Ectodermal cell (in vitro differentiated cells): ENCODE measurements at regions not wholly inside any gene's neighbourhood (a gene's known extent, or its start where the extent isn't known, plus 50 kb on each side); places are given as distances from the start of the nearest gene placed in this dataset.
"Not testable (repeated sequence)": the region's sequence is repeated elsewhere in the genome, so short reads cannot be mapped to it uniquely, and the experiment has no call there.

Source experiments
- H3K27ac ChIP-seq: 2 replicates; pipeline ENCODE4 v1.7.0; 2013; ENCODE audit warnings: mild to moderate bottlenecking, low read depth, low read length; ENCODE audit not compliant: insufficient read depth, poor library complexity, severe bottlenecking
- H3K27me3 ChIP-seq: 2 replicates; pipeline ENCODE4 v1.7.0; 2013; ENCODE audit warnings: mild to moderate bottlenecking, low read length; ENCODE audit not compliant: insufficient read depth, control insufficient read depth, poor library complexity, severe bottlenecking
- H3K36me3 ChIP-seq: one replicate; pipeline ENCODE4 v1.7.0; 2013; ENCODE audit warnings: low read length; ENCODE audit not compliant: control insufficient read depth, insufficient read depth
- H3K4me1 ChIP-seq: one replicate; pipeline ENCODE4 v1.7.0; 2013; ENCODE audit warnings: low read length; ENCODE audit not compliant: control insufficient read depth, insufficient read depth
- H3K4me3 ChIP-seq: 2 replicates; pipeline ENCODE4 v1.7.0; 2013; ENCODE audit warnings: low read depth, low read length, control low read depth; ENCODE audit not compliant: insufficient read depth
- H3K9me3 ChIP-seq: 2 replicates; pipeline ENCODE4 v1.7.0; 2013; ENCODE audit warnings: mild to moderate bottlenecking, low read length, moderate library complexity; ENCODE audit not compliant: control insufficient read depth
- WGBS, 2 experiments: methylation state at CpG; one replicate each; pipeline ENCODE4 v1.1.7; 2013; ENCODE audit warnings: missing lambda C conversion rate in 2 of 2; 5-methylcytosine and 5-hydroxymethylcytosine counted together

- not testable (repeated sequence) for H3K4me1 ChIP-seq, H3K27ac ChIP-seq, H3K27me3 ChIP-seq, H3K36me3 ChIP-seq, H3K4me3 ChIP-seq
- H3K9me3 ChIP-seq: peaks cover 18% of the 10 kb centered on the region
- WGBS, 2 experiments: 57 to 59% methylated on average over 3 of the region's 3 CpGs
These were observed 232.2 kb downstream of the GOLGA6L6 start for GRCh38 chr15:20309395-20309794.

- H3K36me3 ChIP-seq, H3K27ac ChIP-seq, H3K27me3 ChIP-seq, H3K4me1 ChIP-seq, H3K4me3 ChIP-seq: not testable (repeated sequence)
- H3K9me3 ChIP-seq: peaks cover 21% of the 10 kb centered on the region
- 89 to 90% methylated on average over 4 of the region's 4 CpGs for WGBS, 2 experiments
These were observed 233.4 kb downstream of the GOLGA6L6 start for GRCh38 chr15:20308027-20308690.

DNA sequence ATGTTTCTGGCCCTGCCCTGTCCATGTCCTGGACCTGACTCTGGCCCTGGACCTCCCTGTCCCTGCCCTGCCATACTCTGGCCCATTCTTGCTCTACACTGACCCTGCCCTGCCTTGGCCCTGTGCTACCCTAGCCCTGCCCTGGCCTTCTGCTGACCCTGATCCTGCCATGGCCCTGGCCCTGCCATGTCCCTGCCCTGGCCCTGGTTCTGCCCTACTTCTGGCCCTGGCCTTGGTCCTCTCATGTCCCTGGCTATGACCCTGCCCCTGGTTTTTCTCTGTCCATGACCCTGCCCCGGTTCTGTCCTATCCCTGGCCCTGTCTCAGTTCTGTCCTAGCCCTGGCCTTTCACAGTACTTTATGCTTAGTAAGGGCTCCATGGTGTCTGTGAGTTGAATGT lies 234.5 kb downstream of the GOLGA6L6 start:
- not testable (repeated sequence) for H3K36me3 ChIP-seq, H3K27ac ChIP-seq, H3K27me3 ChIP-seq, H3K4me3 ChIP-seq, H3K4me1 ChIP-seq
- 13 to 35% methylated on average over 1 of the region's 1 CpG for WGBS, 2 experiments
- H3K9me3 ChIP-seq: peaks cover 21% of the 10 kb centered on the region

GRCh38 chr15:20306497-20307106 lies 235.0 kb downstream of the GOLGA6L6 start:
- H3K4me1 ChIP-seq, H3K27ac ChIP-seq, H3K4me3 ChIP-seq, H3K36me3 ChIP-seq, H3K27me3 ChIP-seq: not testable (repeated sequence)
- peaks cover 23% of the 10 kb centered on the region for H3K9me3 ChIP-seq
- 46 to 49% methylated on average over 3 of the region's 3 CpGs for WGBS, 2 experiments

- H3K36me3 ChIP-seq, H3K4me3 ChIP-seq, H3K27ac ChIP-seq, H3K4me1 ChIP-seq, H3K27me3 ChIP-seq: not testable (repeated sequence)
- peaks cover 26% of the 10 kb centered on the region for H3K9me3 ChIP-seq
- whole genome bisulfite sequencing, 2 experiments: 76 to 80% methylated on average over 7 of the region's 7 CpGs
These were observed 235.7 kb downstream of the GOLGA6L6 start for GRCh38 chr15:20305912-20306311.

GRCh38 chr15:20305015-20305465 lies 236.6 kb downstream of the GOLGA6L6 start:
- not testable (repeated sequence) for H3K27ac ChIP-seq, H3K4me3 ChIP-seq, H3K4me1 ChIP-seq, H3K36me3 ChIP-seq, H3K27me3 ChIP-seq
- peaks cover 28% of the 10 kb centered on the region for H3K9me3 ChIP-seq
- WGBS, 2 experiments: 66 to 76% methylated on average over 6 of the region's 6 CpGs

GRCh38 chr15:20304282-20305014 lies 237.2 kb downstream of the GOLGA6L6 start:
- H3K36me3 ChIP-seq, H3K4me3 ChIP-seq, H3K4me1 ChIP-seq, H3K27me3 ChIP-seq, H3K27ac ChIP-seq: not testable (repeated sequence)
- WGBS, 2 experiments: 67 to 73% methylated on average over 10 of the region's 10 CpGs
- peaks cover 27% of the 10 kb centered on the region for H3K9me3 ChIP-seq

GRCh38 chr15:20303248-20304171 lies 238.1 kb downstream of the GOLGA6L6 start:
- 64 to 68% methylated on average over 4 of the region's 4 CpGs for WGBS, 2 experiments
- H3K27me3 ChIP-seq, H3K36me3 ChIP-seq, H3K4me3 ChIP-seq, H3K27ac ChIP-seq, H3K4me1 ChIP-seq: not testable (repeated sequence)
- peaks cover 21% of the 10 kb centered on the region for H3K9me3 ChIP-seq

DNA sequence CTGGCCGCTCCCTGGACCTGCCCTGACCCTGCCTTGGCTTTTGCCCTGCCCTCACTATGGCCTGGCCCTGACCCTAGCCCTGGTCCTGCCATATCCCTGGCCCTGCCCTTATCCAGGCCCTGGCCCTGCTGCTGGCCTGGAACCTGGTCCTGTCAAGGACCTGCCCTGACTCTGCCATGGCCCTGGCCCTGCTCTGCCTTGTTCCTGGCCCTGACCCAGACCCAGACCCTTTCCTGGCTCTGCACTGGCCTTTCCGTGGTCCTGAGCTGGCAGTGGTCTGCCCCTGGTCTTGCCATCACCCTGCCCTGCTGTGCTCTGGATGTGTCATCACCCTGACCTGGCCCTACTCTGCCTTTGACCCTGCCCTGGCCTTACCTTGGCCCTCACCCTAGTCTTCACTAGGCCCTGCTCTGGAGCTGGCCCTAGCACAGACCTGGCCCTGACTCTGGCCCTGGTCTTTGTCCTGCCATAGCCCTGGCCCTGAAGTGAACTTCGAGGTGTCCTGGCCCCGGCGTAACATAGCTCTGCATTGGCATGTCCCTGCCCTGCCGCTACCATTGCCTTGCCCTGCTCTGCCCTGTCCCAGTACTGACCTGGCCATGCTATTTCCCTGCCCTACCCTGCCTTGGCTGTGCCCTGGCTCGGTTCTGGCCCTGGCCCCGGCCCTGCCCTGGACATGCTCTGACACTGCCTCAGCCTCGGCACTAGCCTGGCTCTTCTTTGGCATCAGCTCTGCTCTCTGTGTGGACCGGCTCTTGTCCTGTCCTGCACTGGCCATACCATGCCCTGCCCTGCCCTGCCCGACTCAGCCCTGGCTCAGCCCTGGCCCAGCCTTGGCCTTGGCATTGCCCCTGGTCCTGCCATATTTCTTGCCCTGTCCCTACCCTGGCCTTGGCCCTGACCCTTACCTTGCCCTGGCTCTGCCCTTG lies 239.2 kb downstream of the GOLGA6L6 start:
- not testable (repeated sequence) for H3K27ac ChIP-seq, H3K36me3 ChIP-seq, H3K4me3 ChIP-seq, H3K4me1 ChIP-seq, H3K27me3 ChIP-seq
- WGBS, 2 experiments: 77 to 78% methylated on average over 11 of the region's 11 CpGs
- H3K9me3 ChIP-seq: peaks cover 21% of the 10 kb centered on the region
